CD14-positive monocyte (primary cell): ENCODE measurements at regions not wholly inside any gene's neighbourhood (a gene's known extent, or its start where the extent isn't known, plus 50 kb on each side); places are given as distances from the start of the nearest gene placed in this dataset.

Experiments
- DNase-seq, 3 donors: peaks; one replicate each; pipeline ENCODE4 v3.0.0-alpha.2; 2011 to 2022
- H2AFZ ChIP-seq: 2 replicates; pipeline ENCODE4 v1.6.0; 2012; ENCODE audit warnings: mild to moderate bottlenecking, low read depth, low read length, inconsistent platforms; ENCODE audit not compliant: insufficient read depth, poor library complexity, severe bottlenecking
- H3K27ac ChIP-seq, 2 donors: 1 replicate in 1 of 2; 2 replicates in 1 of 2; pipeline ENCODE4 v1.5.1; 2012 to 2013; ENCODE audit warnings: low read length in 2 of 2, control low read depth in 1 of 2, inconsistent platforms in 1 of 2, low read depth in 1 of 2, mild to moderate bottlenecking in 1 of 2
- H3K27me3 ChIP-seq, 2 donors: one replicate each; pipeline versions ENCODE4 v1.6.0 to v1.6.1; 2011 to 2013; ENCODE audit warnings: low read length in 2 of 2; ENCODE audit not compliant: control insufficient read depth in 2 of 2, insufficient read depth in 2 of 2
- H3K36me3 ChIP-seq, 2 donors: replicated peaks in 1 of 2; 1 replicate in 1 of 2; 2 replicates in 1 of 2; pipeline versions ENCODE4 v1.5.1 to v1.6.1; 2012 to 2013; ENCODE audit warnings: low read length in 2 of 2, control low read depth in 1 of 2, inconsistent platforms in 1 of 2, mild to moderate bottlenecking in 1 of 2; ENCODE audit not compliant: insufficient read depth in 2 of 2, control insufficient read depth in 1 of 2
- H3K4me1 ChIP-seq, 2 donors: 1 replicate in 1 of 2; 2 replicates in 1 of 2; pipeline versions ENCODE4 v1.5.1 to v1.6.1; 2012 to 2013; ENCODE audit warnings: low read length in 2 of 2, control low read depth in 1 of 2, inconsistent platforms in 1 of 2, mild to moderate bottlenecking in 1 of 2, moderate library complexity in 1 of 2; ENCODE audit not compliant: insufficient read depth in 2 of 2, control insufficient read depth in 1 of 2
- H3K4me2 ChIP-seq: replicated peaks from 2 replicates; pipeline ENCODE3; 2012; ENCODE audit warnings: low read length, moderate library complexity, mild to moderate bottlenecking; ENCODE audit not compliant: poor library complexity, severe bottlenecking; ENCODE audit errors: extremely low read depth
- H3K4me3 ChIP-seq, 3 experiments: fragments of 200-600 bp in 1 of 3; sonication (generic) in 1 of 3; replicated peaks in 1 of 3; 1 replicate in 2 of 3; 2 replicates in 1 of 3; pipeline ENCODE4 v1.5.1; 2011 to 2013; ENCODE audit warnings: low read length in 3 of 3, mild to moderate bottlenecking in 3 of 3, control low read depth in 2 of 3, low read depth in 2 of 3, inconsistent platforms in 1 of 3, moderate library complexity in 1 of 3
- H3K79me2 ChIP-seq: 2 replicates; pipeline ENCODE4 v1.6.0; 2012; ENCODE audit warnings: mild to moderate bottlenecking, control low read depth, inconsistent platforms, low read length, moderate library complexity; ENCODE audit not compliant: insufficient read depth
- H3K9ac ChIP-seq: 2 replicates; pipeline ENCODE4 v1.6.0; 2017; ENCODE audit warnings: low read length, mild to moderate bottlenecking; ENCODE audit not compliant: insufficient read depth, poor library complexity, severe bottlenecking
- H3K9me3 ChIP-seq, 2 donors: replicated peaks in 1 of 2; 1 replicate in 1 of 2; 2 replicates in 1 of 2; pipeline versions ENCODE4 v1.5.1 to v1.6.1; 2012 to 2013; ENCODE audit warnings: low read length in 2 of 2, control low read depth in 1 of 2; ENCODE audit not compliant: control insufficient read depth in 1 of 2, insufficient read depth in 1 of 2
- H4K20me1 ChIP-seq: 2 replicates; pipeline ENCODE4 v1.6.0; 2012; ENCODE audit warnings: mild to moderate bottlenecking, low read length, control low read depth, moderate library complexity; ENCODE audit not compliant: insufficient read depth
- H3K27ac Mint-ChIP-seq, 7 donors: one replicate each; pipeline ENCODE4 v1.8.0; 2020; ENCODE audit warnings: mild to moderate bottlenecking in 7 of 7, mixed read lengths in 7 of 7, moderate library complexity in 6 of 7, inconsistent platforms in 2 of 7
- H3K27me3 Mint-ChIP-seq, 3 donors: one replicate each; pipeline ENCODE4 v1.8.0; 2021 to 2022; ENCODE audit warnings: low read depth in 3 of 3, mild to moderate bottlenecking in 3 of 3, mixed read lengths in 3 of 3, moderate library complexity in 3 of 3, inconsistent platforms in 1 of 3
- H3K36me3 Mint-ChIP-seq, 2 donors: one replicate each; pipeline ENCODE4 v1.8.0; 2020; ENCODE audit warnings: mixed read lengths in 2 of 2, inconsistent platforms in 1 of 2, mild to moderate bottlenecking in 1 of 2
- H3K4me1 Mint-ChIP-seq: one replicate; pipeline ENCODE4 v1.8.0; 2020; ENCODE audit warnings: mild to moderate bottlenecking, mixed read lengths
- H3K4me3 Mint-ChIP-seq, 2 donors: one replicate each; pipeline ENCODE4 v1.8.0; 2020; ENCODE audit warnings: mild to moderate bottlenecking in 2 of 2, mixed read lengths in 2 of 2, moderate library complexity in 1 of 2
- H3K9me3 Mint-ChIP-seq, 7 donors: one replicate each; pipeline ENCODE4 v1.8.0; 2020 to 2022; ENCODE audit warnings: mixed read lengths in 7 of 7, mild to moderate bottlenecking in 6 of 7, moderate library complexity in 6 of 7, inconsistent platforms in 2 of 7
- CTCF ChIP-seq: fragments of 200-600 bp; IDR thresholded peaks from one replicate; pipeline ENCODE4 v1.8.0; 2022; ENCODE audit warnings: antibody characterized with exemption, mild to moderate bottlenecking
- WGBS: methylation state at CpG from one replicate; pipeline ENCODE4 v1.1.5; 2013; ENCODE audit warnings: missing lambda C conversion rate; ENCODE audit not compliant: insufficient coverage; 5-methylcytosine and 5-hydroxymethylcytosine counted together
- intact Hi-C, 2 donors: fragments of 100-400 bp; cut with micrococcal nuclease; formaldehyde crosslinking; loops; one replicate each; pipeline versions ENCODE4 v1.15.0 to v1.15.1; 2023

DNA sequence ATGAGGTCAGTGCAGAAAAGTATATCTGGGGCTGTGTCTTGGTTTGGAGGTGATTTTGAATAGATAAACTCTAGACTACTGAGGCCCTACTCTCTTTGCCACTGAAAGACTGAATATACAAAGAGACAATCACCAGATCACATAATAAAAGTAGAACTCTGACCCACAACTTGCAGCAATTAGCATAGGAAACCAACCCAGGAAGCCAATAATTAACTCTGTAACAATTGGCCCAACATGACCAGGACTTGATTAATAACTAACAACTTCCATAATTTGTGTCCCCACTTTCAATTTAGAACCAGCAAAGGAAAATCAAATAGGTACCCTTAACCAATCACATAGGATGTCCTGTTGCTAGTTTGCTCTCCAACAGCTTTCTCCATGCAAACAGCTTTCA lies 1104.9 kb upstream of the CELF4 start:
- Histone ChIP-seq H3K4me3 (no peak overlapping the region), H3K9me3 (peaks cover 17 to 18% of the 10 kb centered on the region in 2 donors), H3K9ac (no peak overlapping the region), H3K79me2 (no peaks in the 10 kb centered on the region), H3K4me2 (no peak overlapping the region), H3K4me1 (no peaks in the 10 kb centered on the region), H4K20me1 (no peaks in the 10 kb centered on the region), H3K27ac (no peak overlapping the region), H3K36me3 (no peaks in the 10 kb centered on the region), H3K27me3 (no peaks in the 10 kb centered on the region), H2AFZ (no peak overlapping the region)
- H3K27me3 Mint-ChIP-seq = peaks cover 0 to 1% (median 0%) of the 10 kb centered on the region in 3 donors
- intact Hi-C loops = no loop called here
- no peak for DNase-seq
- no peaks in the 10 kb centered on the region for H3K4me1 Mint-ChIP-seq
- no peaks in the 10 kb centered on the region for H3K36me3 Mint-ChIP-seq
- no peak for TF ChIP-seq CTCF
- no peak overlapping the region for H3K27ac Mint-ChIP-seq
- peaks cover 6 to 32% (median 16%) of the 10 kb centered on the region in 7 donors for H3K9me3 Mint-ChIP-seq
- no peak overlapping the region for H3K4me3 Mint-ChIP-seq

DNA sequence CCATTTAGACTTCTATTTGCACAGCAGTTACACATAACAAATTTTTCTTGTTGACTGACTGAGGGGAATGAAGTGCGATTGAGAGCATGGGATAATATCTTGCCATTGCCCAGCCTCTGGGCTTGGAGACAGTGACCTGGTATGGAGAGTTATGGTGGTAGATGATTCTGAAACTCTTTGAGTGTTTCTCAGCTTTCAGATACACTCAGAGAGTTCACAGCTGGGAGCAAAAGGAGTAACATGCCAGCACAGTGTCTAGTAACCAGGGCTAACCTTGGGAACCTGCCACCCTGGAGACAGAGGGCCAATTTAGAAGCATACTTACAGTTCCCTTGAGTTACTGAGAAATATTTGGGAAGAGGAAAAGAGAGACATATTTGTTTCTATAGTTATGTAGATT lies 1099.3 kb upstream of the CELF4 start:
- Histone ChIP-seq H4K20me1 (no peaks in the 10 kb centered on the region), H3K79me2 (no peaks in the 10 kb centered on the region), H3K27me3 (no peaks in the 10 kb centered on the region), H3K4me3 (no peak overlapping the region), H3K4me2 (no peak overlapping the region), H3K9ac (no peak overlapping the region), H3K9me3 (peaks cover 0 to 9% of the 10 kb centered on the region in 2 donors), H3K27ac (no peak overlapping the region), H3K4me1 (no peaks in the 10 kb centered on the region), H3K36me3 (no peaks in the 10 kb centered on the region), H2AFZ (no peak overlapping the region)
- no peak overlapping the region for H3K27ac Mint-ChIP-seq
- no peak for TF ChIP-seq CTCF
- intact Hi-C loops = no loop called here
- no peak for DNase-seq
- 100% methylated on average over 1 of the region's 1 CpG for WGBS
- H3K27me3 Mint-ChIP-seq = peaks cover 0 to 1% (median 0%) of the 10 kb centered on the region in 3 donors
- H3K9me3 Mint-ChIP-seq = peaks cover 2 to 11% (median 8%) of the 10 kb centered on the region in 7 donors
- H3K4me3 Mint-ChIP-seq = no peak overlapping the region
- no peaks in the 10 kb centered on the region for H3K36me3 Mint-ChIP-seq
- no peaks in the 10 kb centered on the region for H3K4me1 Mint-ChIP-seq
